GM12891 (cell line): ENCODE measurements at regions not wholly inside any gene's neighbourhood (a gene's known extent, or its start where the extent isn't known, plus 50 kb on each side); places are given as distances from the start of the nearest gene placed in this dataset.
A peak's percentile ranks its signal among the peaks of the same experiment; 100 is the strongest.

Experiments
- DNase-seq: peaks from one replicate; pipeline ENCODE4 v3.0.0; 2011; ENCODE audit warnings: low spot score; ENCODE audit not compliant: insufficient read length
- FAIRE-seq: peaks from 2 replicates; lab custom pipeline; 2011; peaks lifted over from hg19 to GRCh38; lab: Jason Lieb, UNC
- PAX5 ChIP-seq: IDR thresholded peaks from 2 replicates; pipeline ENCODE4 v1.6.1; 2011; ENCODE audit warnings: low read length, moderate library complexity, mild to moderate bottlenecking; ENCODE audit not compliant: insufficient read depth, severe bottlenecking
- POLR2A ChIP-seq: IDR thresholded peaks from 2 replicates; pipeline ENCODE4 v1.6.1; 2011; ENCODE audit warnings: low read depth, low read length, control low read depth
- POLR2AphosphoS5 ChIP-seq: IDR thresholded peaks from 2 replicates; pipeline ENCODE4 v1.6.1; 2011; ENCODE audit warnings: low read depth, low read length, control low read depth
- POU2F2 ChIP-seq: IDR thresholded peaks from 2 replicates; pipeline ENCODE4 v1.6.1; 2011; ENCODE audit warnings: low read depth, mild to moderate bottlenecking, control low read depth, low read length, moderate library complexity
- SPI1 ChIP-seq: IDR thresholded peaks from 2 replicates; pipeline ENCODE4 v1.6.1; 2011; ENCODE audit warnings: low read depth, low read length, control low read depth
- TAF1 ChIP-seq: IDR thresholded peaks from 2 replicates; pipeline ENCODE4 v1.6.1; 2011; ENCODE audit warnings: low read depth, low read length, control low read depth

DNA sequence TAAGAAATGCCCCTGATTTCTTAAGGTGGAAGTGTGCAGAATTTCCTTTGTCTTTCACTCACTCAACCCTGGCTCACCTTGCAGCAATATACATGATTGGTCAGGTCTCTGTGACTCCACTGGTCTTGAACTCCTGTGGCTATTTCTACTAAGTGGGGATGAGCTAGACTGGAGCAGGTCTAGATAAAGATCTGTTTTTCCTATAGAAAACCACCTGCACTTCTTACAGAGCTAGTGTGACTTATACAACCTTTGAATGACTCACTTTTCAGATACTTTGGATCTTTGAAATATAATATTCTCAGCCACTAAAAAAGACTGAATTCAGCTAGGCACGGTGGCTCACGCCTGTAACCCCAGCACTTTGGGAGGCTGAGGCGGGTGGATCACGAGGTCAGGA is 98.5 kb upstream of the KCTD1 start:
- TF ChIP-seq POLR2AphosphoS5 (no peak), POU2F2 (no peak), PAX5 (no peak), SPI1 (no peak), POLR2A (no peak), TAF1 (no peak)
- peak; percentile 20 for FAIRE-seq

GRCh38 chr18:26642440-26643348 is 94.3 kb upstream of the KCTD1 start:
- FAIRE-seq = peak; percentile 16
- DNase-seq = no peak
- TF ChIP-seq SPI1 (peak; percentile 38; the same call in 1 of the 2 replicates), POLR2A (no peak), POU2F2 (no peak), POLR2AphosphoS5 (no peak)

More for the DNA sequence above, 98.5 kb upstream of the KCTD1 start:
- no peak for DNase-seq

DNA sequence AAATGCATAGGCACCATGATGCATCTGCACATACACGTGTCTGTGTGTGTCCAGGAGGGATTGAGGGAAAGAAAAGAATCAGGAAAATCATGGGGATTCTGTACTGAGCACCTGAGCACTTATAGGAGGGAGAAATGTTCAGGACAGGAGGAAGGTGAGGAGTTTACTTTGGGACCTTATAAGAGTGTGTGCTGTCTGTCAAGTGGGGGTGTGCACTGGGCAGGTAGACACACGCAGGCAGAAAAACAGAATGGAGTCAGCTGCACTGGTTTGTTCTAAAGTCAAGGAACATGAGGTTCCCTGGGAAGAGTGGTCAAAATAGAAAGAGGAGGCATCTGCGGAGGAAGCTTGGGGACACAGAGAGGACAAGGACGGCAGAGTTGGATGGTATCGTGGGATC is 92.2 kb upstream of the KCTD1 start:
- FAIRE-seq = no peak
- TF ChIP-seq PAX5 (no peak), SPI1 (no peak), POLR2A (no peak), POLR2AphosphoS5 (no peak), POU2F2 (no peak), TAF1 (no peak)
- no peak for DNase-seq

- FAIRE-seq (no peak), DNase-seq (no peak)
- TF ChIP-seq TAF1 = no peak
- no peak for TF ChIP-seq POU2F2
- TF ChIP-seq SPI1 = no peak
- TF ChIP-seq PAX5 = no peak
- TF ChIP-seq POLR2AphosphoS5 = no peak
- TF ChIP-seq POLR2A = no peak
Observed at GRCh38 chr18:26639149-26639548, 90.8 kb upstream of the KCTD1 start.

DNA sequence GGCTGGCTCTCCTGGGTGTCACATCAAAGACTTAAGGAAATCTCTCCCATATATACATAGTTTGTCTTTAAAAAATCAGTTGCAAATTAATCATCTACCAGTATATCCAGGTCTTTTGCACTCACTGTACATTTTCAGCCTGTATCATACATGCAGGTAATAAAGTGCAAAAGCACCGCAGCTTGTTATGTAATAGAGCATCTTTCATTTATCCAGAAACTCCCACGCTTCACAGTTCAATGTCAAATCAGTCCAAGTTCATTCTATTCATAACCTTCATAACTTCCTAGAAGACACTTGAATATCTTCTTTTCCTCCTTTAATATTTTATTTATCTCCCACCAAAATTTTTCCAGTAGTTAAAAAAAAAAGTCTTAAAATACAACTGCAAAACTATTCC is 89.6 kb upstream of the KCTD1 start:
- DNase-seq (no peak), FAIRE-seq (no peak)
- TF ChIP-seq POU2F2 (no peak), PAX5 (no peak), SPI1 (no peak), POLR2A (no peak), POLR2AphosphoS5 (no peak), TAF1 (no peak)

- DNase-seq (no peak), FAIRE-seq (no peak)
- TF ChIP-seq TAF1 (no peak), SPI1 (no peak), POLR2A (no peak), POLR2AphosphoS5 (no peak), POU2F2 (no peak), PAX5 (no peak)
Observed at GRCh38 chr18:26637324-26637723, 89.0 kb upstream of the KCTD1 start.

- DNase-seq (no peak), FAIRE-seq (no peak)
- no peak for TF ChIP-seq POLR2AphosphoS5
- no peak for TF ChIP-seq PAX5
- no peak for TF ChIP-seq SPI1
- TF ChIP-seq TAF1 = no peak
- TF ChIP-seq POLR2A = no peak
- no peak for TF ChIP-seq POU2F2
Observed at GRCh38 chr18:26635466-26635865, 87.1 kb upstream of the KCTD1 start.

DNA sequence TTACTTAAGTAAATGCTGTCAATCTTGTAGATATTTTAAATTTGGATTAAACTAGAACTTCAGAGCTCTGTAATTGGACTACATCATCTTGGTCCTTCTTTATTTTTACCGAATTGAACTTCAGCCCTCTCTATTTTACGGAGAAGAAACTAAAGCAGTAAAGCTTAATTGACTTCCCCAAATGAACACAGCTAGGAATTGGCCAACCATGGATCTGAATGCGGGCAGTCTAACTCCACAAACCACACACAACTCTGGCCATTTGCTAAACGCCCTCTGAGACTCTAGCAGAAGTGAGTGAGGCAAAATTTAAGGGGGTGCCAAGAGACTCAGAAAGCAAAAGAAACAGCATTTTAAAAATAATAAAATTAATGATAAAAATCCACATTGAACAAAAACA is 86.3 kb upstream of the KCTD1 start:
- no peak for TF ChIP-seq POU2F2
- TF ChIP-seq PAX5 = no peak
- TF ChIP-seq POLR2AphosphoS5 = no peak
- TF ChIP-seq TAF1 = no peak
- no peak for TF ChIP-seq POLR2A
- no peak for TF ChIP-seq SPI1
- no peak for DNase-seq
- FAIRE-seq = no peak

GRCh38 chr18:26631135-26631534 is 82.8 kb upstream of the KCTD1 start:
- no peak for TF ChIP-seq POLR2A
- no peak for TF ChIP-seq TAF1
- TF ChIP-seq SPI1 = no peak
- TF ChIP-seq POU2F2 = no peak
- no peak for TF ChIP-seq POLR2AphosphoS5
- no peak for TF ChIP-seq PAX5
- DNase-seq (no peak), FAIRE-seq (no peak)
